Upper lobe of right lung (tissue), 1 donor: ENCODE measurements at regions not wholly inside any gene's neighbourhood (a gene's known extent, or its start where the extent isn't known, plus 50 kb on each side); places are given as distances from the start of the nearest gene placed in this dataset.

Experiments
- ATAC-seq: fragments of 200-7000 bp; cut with Tn5 transposase; one replicate; pipeline ENCODE4 v1.9.1; 2020; ENCODE audit warnings: mild to moderate bottlenecking, moderate library complexity
- DNase-seq: peaks from one replicate; pipeline ENCODE4 v3.0.0-alpha.2; 2020
- H3K27ac ChIP-seq: fragments of 200-600 bp; one replicate; pipeline ENCODE4 v1.8.0; 2022
- H3K27me3 ChIP-seq: fragments of 200-600 bp; one replicate; pipeline ENCODE4 v1.8.0; 2022; ENCODE audit warnings: mild to moderate bottlenecking
- H3K36me3 ChIP-seq: fragments of 200-600 bp; one replicate; pipeline ENCODE4 v1.8.0; 2022
- H3K4me1 ChIP-seq: fragments of 200-600 bp; one replicate; pipeline ENCODE4 v1.8.0; 2022
- H3K4me3 ChIP-seq: fragments of 200-600 bp; one replicate; pipeline ENCODE4 v1.8.0; 2022; ENCODE audit warnings: mild to moderate bottlenecking
- H3K9me3 ChIP-seq: fragments of 200-600 bp; one replicate; pipeline ENCODE4 v1.8.0; 2022
- CTCF ChIP-seq: fragments of 200-600 bp; IDR thresholded peaks from one replicate; pipeline ENCODE4 v1.8.0; 2022; ENCODE audit warnings: antibody characterized with exemption
- intact Hi-C: fragments of 100-400 bp; cut with DNase I; formaldehyde crosslinking; loops from one replicate; pipeline ENCODE4 v1.11.0; 2022
- donor health status: DM: no; HTN: yes; CAD: no; lungs with severe emphysema.

- no peaks in the 10 kb centered on the region for H3K27me3 ChIP-seq
- no peak for TF ChIP-seq CTCF
- no peak for ATAC-seq
- no peaks in the 10 kb centered on the region for H3K36me3 ChIP-seq
- H3K4me3 ChIP-seq, result no peak overlapping the region
- DNase-seq, result no peak
- no peak overlapping the region for H3K27ac ChIP-seq
- H3K9me3 ChIP-seq, result no peaks in the 10 kb centered on the region
- no peaks in the 10 kb centered on the region for H3K4me1 ChIP-seq
- intact Hi-C loops, result no loop called here
Observed at GRCh38 chr4:155017426-155017825, 191.0 kb upstream of the NPY2R start.

DNA sequence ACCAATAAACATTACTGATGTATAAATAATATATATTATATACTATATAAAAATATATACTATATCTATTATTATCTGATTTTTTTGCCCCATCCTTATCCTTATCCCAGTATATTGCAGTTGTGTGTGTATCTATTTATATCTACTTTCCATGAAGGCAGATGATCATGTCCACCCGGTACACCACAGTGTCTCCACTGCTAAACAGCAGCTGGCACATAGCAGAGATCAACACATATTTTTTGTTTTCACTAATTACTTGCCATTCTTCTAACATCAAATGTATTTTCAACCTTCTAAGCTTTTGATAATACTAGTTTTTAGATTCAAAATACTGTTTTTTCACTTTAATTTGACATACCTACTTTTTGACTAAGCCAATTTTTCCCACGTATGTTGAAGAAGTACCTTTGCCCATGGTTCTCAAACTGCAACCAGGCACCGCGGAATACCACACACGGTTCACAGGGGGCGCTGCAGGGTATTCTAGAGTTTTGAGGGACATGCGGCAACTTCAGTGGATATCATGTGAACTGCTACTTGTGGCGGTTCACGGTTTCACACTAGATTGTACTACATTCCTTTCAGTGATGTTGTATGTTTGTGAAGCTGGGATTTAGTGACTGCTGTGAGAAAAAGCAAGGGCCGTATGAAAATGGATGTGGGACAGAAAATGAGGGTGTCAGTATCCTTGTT lies 182.5 kb upstream of the NPY2R start:
- intact Hi-C loops, result no loop called here
- Histone ChIP-seq H3K9me3 (no peaks in the 10 kb centered on the region), H3K4me1 (no peaks in the 10 kb centered on the region), H3K27me3 (no peaks in the 10 kb centered on the region), H3K27ac (no peak overlapping the region), H3K4me3 (no peak overlapping the region), H3K36me3 (no peaks in the 10 kb centered on the region)
- TF ChIP-seq CTCF, result peak; percentile 47
- peak; percentile 78 for ATAC-seq
- no peak for DNase-seq

DNA sequence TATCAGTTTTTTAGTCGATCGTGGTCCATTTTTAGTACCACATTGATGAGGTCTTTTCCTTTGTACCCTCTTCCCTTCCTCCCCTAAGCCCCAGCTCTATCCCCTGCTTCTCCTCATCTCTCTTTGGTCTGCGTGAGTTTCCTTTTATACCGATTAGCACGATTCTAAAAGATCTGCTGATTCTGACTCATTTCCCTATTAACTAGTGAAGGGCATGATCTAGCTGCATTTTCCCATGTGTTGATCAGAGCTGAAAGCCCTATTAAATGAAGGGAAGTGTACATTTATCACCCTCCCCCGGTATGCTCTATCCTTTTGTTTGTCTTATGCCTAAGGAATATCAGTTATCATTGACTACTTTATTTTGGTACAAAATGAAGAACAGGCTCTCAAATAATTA lies 181.7 kb upstream of the NPY2R start:
- Histone ChIP-seq H3K4me1 (no peaks in the 10 kb centered on the region), H3K9me3 (no peaks in the 10 kb centered on the region), H3K27me3 (no peaks in the 10 kb centered on the region), H3K36me3 (no peaks in the 10 kb centered on the region), H3K27ac (no peak overlapping the region), H3K4me3 (no peak overlapping the region)
- TF ChIP-seq CTCF, result no peak
- intact Hi-C loops, result no loop called here
- ATAC-seq (no peak), DNase-seq (no peak)

- ATAC-seq (no peak), DNase-seq (no peak)
- Histone ChIP-seq H3K4me3 (no peak overlapping the region), H3K4me1 (no peaks in the 10 kb centered on the region), H3K27ac (no peak overlapping the region), H3K36me3 (no peaks in the 10 kb centered on the region), H3K9me3 (no peaks in the 10 kb centered on the region), H3K27me3 (no peaks in the 10 kb centered on the region)
- intact Hi-C loops, result no loop called here
- no peak for TF ChIP-seq CTCF
Observed at GRCh38 chr4:155032521-155033229, 175.8 kb upstream of the NPY2R start.

- Histone ChIP-seq H3K9me3 (no peaks in the 10 kb centered on the region), H3K27ac (no peak overlapping the region), H3K36me3 (no peaks in the 10 kb centered on the region), H3K4me3 (no peak overlapping the region), H3K4me1 (no peaks in the 10 kb centered on the region), H3K27me3 (no peaks in the 10 kb centered on the region)
- intact Hi-C loops, result no loop called here
- ATAC-seq (no peak), DNase-seq (no peak)
- TF ChIP-seq CTCF, result no peak
Observed at GRCh38 chr4:155033604-155034003, 174.8 kb upstream of the NPY2R start.
